GM12873 (cell line): ENCODE measurements at regions not wholly inside any gene's neighbourhood (a gene's known extent, or its start where the extent isn't known, plus 50 kb on each side); places are given as distances from the start of the nearest gene placed in this dataset.

ENCODE experiments used
- CTCF ChIP-seq: IDR thresholded peaks from 2 replicates; pipeline ENCODE4 v1.5.1; 2012; ENCODE audit warnings: low read depth, mild to moderate bottlenecking, moderate library complexity, low read length, control low read depth; ENCODE audit not compliant: insufficient read depth; ENCODE audit errors: missing control alignments

- TF ChIP-seq CTCF = no peak
These were observed 50.2 kb upstream of the BCL11A start for GRCh38 chr2:60603533-60604190.

- TF ChIP-seq CTCF = no peak
These were observed 51.1 kb upstream of the BCL11A start for GRCh38 chr2:60604486-60605064.

GRCh38 chr2:60605866-60606265, 52.4 kb upstream of the BCL11A start:
- TF ChIP-seq CTCF = no peak

GRCh38 chr2:60608679-60609078, 55.2 kb upstream of the BCL11A start:
- no peak for TF ChIP-seq CTCF

- TF ChIP-seq CTCF = no peak
These were observed 58.6 kb upstream of the BCL11A start for GRCh38 chr2:60612033-60612432.

GRCh38 chr2:60614319-60614718, 60.9 kb upstream of the BCL11A start:
- no peak for TF ChIP-seq CTCF

GRCh38 chr2:60621688-60622429, 68.4 kb upstream of the BCL11A start:
- TF ChIP-seq CTCF = no peak
